Adipose tissue (tissue), 3 donors: ENCODE measurements at regions not wholly inside any gene's neighbourhood (a gene's known extent, or its start where the extent isn't known, plus 50 kb on each side); places are given as distances from the start of the nearest gene placed in this dataset.

Experiments used
- H3K27ac ChIP-seq: one replicate; pipeline ENCODE4 v1.5.1; 2013; ENCODE audit warnings: low read depth, low read length
- WGBS, 3 donors: extraction: QIAGEN DNeasy Blood & Tissue Kit; methylation state at CpG; one replicate each; pipeline ENCODE4 v1.1.7; 2013; 5-methylcytosine and 5-hydroxymethylcytosine counted together
- donor health status: healthy with polysubstance abuse.
- donor health status: Bipolar disorder and iron deficiency.
- donor health status: healthy.

GRCh38 chr3:106371221-106371970, 502.6 kb upstream of the CBLB start:
- 68 to 79% (median 75%) methylated on average over 10 of the region's 10 CpGs for WGBS, 3 donors
- no peak overlapping the region for H3K27ac ChIP-seq

- H3K27ac ChIP-seq, result no peak overlapping the region
- WGBS, 3 donors, result 57 to 71% (median 63%) methylated on average over 1 of the region's 1 CpG
Measured at GRCh38 chr3:106371971-106372805, 503.4 kb upstream of the CBLB start.

- WGBS, 3 donors, result 75 to 87% (median 79%) methylated on average over 1 of the region's 1 CpG
- no peak overlapping the region for H3K27ac ChIP-seq
Measured at GRCh38 chr3:106372806-106373190, 504.0 kb upstream of the CBLB start.

- 73 to 87% (median 84%) methylated on average over 5 of the region's 5 CpGs for WGBS, 3 donors
- no peak overlapping the region for H3K27ac ChIP-seq
Measured at GRCh38 chr3:106376016-106376570, 507.3 kb upstream of the CBLB start.

- WGBS, 3 donors, result 68 to 79% (median 73%) methylated on average over 6 of the region's 6 CpGs
- no peak overlapping the region for H3K27ac ChIP-seq
Measured at GRCh38 chr3:106379251-106379750, 510.5 kb upstream of the CBLB start.

GRCh38 chr3:106380232-106380631, 511.4 kb upstream of the CBLB start:
- H3K27ac ChIP-seq, result no peak overlapping the region
- WGBS, 3 donors, result 31 to 72% (median 68%) methylated on average over 1 of the region's 1 CpG

GRCh38 chr3:106381286-106381938, 512.6 kb upstream of the CBLB start:
- no peak overlapping the region for H3K27ac ChIP-seq
- WGBS, 3 donors, result 63 to 87% (median 82%) methylated on average over 3 of the region's 3 CpGs

- no peak overlapping the region for H3K27ac ChIP-seq
Measured at GRCh38 chr3:106381939-106382335, 513.1 kb upstream of the CBLB start.

- 43 to 61% (median 59%) methylated on average over 3 of the region's 3 CpGs for WGBS, 3 donors
- H3K27ac ChIP-seq, result no peak overlapping the region
Measured at GRCh38 chr3:106386050-106386449, 517.2 kb upstream of the CBLB start.

GRCh38 chr3:106392915-106393314, 524.1 kb upstream of the CBLB start:
- WGBS, 3 donors, result 81 to 95% (median 94%) methylated on average over 1 of the region's 1 CpG
- no peak overlapping the region for H3K27ac ChIP-seq

- H3K27ac ChIP-seq, result no peak overlapping the region
- WGBS, 3 donors, result 92 to 95% (median 92%) methylated on average over 2 of the region's 2 CpGs
Measured at GRCh38 chr3:106397006-106397405, 528.2 kb upstream of the CBLB start.

GRCh38 chr3:106398891-106399600, 530.2 kb upstream of the CBLB start:
- 42 to 83% (median 74%) methylated on average over 2 of the region's 2 CpGs for WGBS, 3 donors
- H3K27ac ChIP-seq, result no peak overlapping the region

GRCh38 chr3:106399761-106400160, 530.9 kb upstream of the CBLB start:
- H3K27ac ChIP-seq, result no peak overlapping the region
- WGBS, 3 donors, result 54 to 95% (median 93%) methylated on average over 4 of the region's 4 CpGs

GRCh38 chr3:106401666-106402490, 533.1 kb upstream of the CBLB start:
- H3K27ac ChIP-seq, result no peak overlapping the region
- 68 to 90% (median 89%) methylated on average over 3 of the region's 3 CpGs for WGBS, 3 donors

- WGBS, 3 donors, result 81 to 93% (median 91%) methylated on average over 7 of the region's 7 CpGs
- H3K27ac ChIP-seq, result no peak overlapping the region
Measured at GRCh38 chr3:106403371-106404145, 534.7 kb upstream of the CBLB start.

GRCh38 chr3:106413683-106414082, 544.9 kb upstream of the CBLB start:
- no peak overlapping the region for H3K27ac ChIP-seq
- 74 to 94% (median 86%) methylated on average over 2 of the region's 2 CpGs for WGBS, 3 donors

- no peak overlapping the region for H3K27ac ChIP-seq
- 44 to 75% (median 46%) methylated on average over 2 of the region's 2 CpGs for WGBS, 3 donors
Measured at GRCh38 chr3:106420628-106421027, 551.8 kb upstream of the CBLB start.
